B cell (primary cell): ENCODE measurements at regions not wholly inside any gene's neighbourhood (a gene's known extent, or its start where the extent isn't known, plus 50 kb on each side); places are given as distances from the start of the nearest gene placed in this dataset.

ENCODE experiments used
- ATAC-seq: fragments of 200-7000 bp; cut with Tn5 transposase; one replicate; pipeline ENCODE4 v1.10.0; 2021; ENCODE audit warnings: low read depth, mild to moderate bottlenecking, moderate number of reproducible peaks, moderate library complexity
- CTCF ChIA-PET: fragments of 350-600 bp; sonication (Branson Sonifier 250); formaldehyde crosslinking; loops from one replicate; lab custom pipeline; 2021; ENCODE audit warnings: antibody characterized with exemption, inconsistent platforms; lab: Charles Lee
- POLR2A ChIA-PET: fragments of 350-600 bp; sonication (Branson Sonifier 250); formaldehyde crosslinking; loops from one replicate; lab custom pipeline; 2021; ENCODE audit warnings: antibody characterized with exemption; lab: Charles Lee
- DNase-seq: peaks from one replicate; pipeline ENCODE4 v3.0.0; 2013
- H2AFZ ChIP-seq: 2 replicates; pipeline ENCODE4 v1.6.1; 2012; ENCODE audit warnings: mild to moderate bottlenecking, low read depth, low read length; ENCODE audit not compliant: insufficient read depth, poor library complexity, severe bottlenecking
- H3K27ac ChIP-seq, 2 donors: 1 replicate in 1 of 2; 2 replicates in 1 of 2; pipeline ENCODE4 v1.5.1; 2012 to 2013; ENCODE audit warnings: low read length in 2 of 2, mild to moderate bottlenecking in 2 of 2, moderate library complexity in 1 of 2
- H3K27me3 ChIP-seq, 4 experiments: fragments of 200-600 bp in 1 of 4; sonication (generic) in 1 of 4; replicated peaks in 1 of 4; 1 replicate in 2 of 4; 2 replicates in 2 of 4; pipeline versions ENCODE4 v1.6.1 to v1.7.0; 2013 to 2016; ENCODE audit warnings: low read length in 3 of 4, mild to moderate bottlenecking in 2 of 4, mixed read lengths in 1 of 4, moderate library complexity in 1 of 4; ENCODE audit not compliant: insufficient read depth in 4 of 4, control insufficient read depth in 3 of 4; ENCODE audit errors: control extremely low read depth in 1 of 4
- H3K36me3 ChIP-seq, 2 experiments: replicated peaks in 1 of 2; 1 replicate in 1 of 2; 2 replicates in 1 of 2; pipeline versions ENCODE4 v1.6.1 to v1.7.1; 2013; ENCODE audit warnings: low read length in 1 of 2; ENCODE audit not compliant: insufficient read depth in 2 of 2, control insufficient read depth in 1 of 2; ENCODE audit errors: control extremely low read depth in 1 of 2, extremely low read depth in 1 of 2
- H3K4me1 ChIP-seq, 2 donors: fragments of 200-600 bp in 1 of 2; sonication (generic) in 1 of 2; 1 replicate in 1 of 2; 2 replicates in 1 of 2; pipeline versions ENCODE4 v1.5.1 to v1.6.1; 2013 to 2017; ENCODE audit warnings: low read length in 2 of 2; ENCODE audit not compliant: control insufficient read depth in 2 of 2, insufficient read depth in 2 of 2
- H3K4me2 ChIP-seq: replicated peaks from 2 replicates; pipeline ENCODE3; 2012; ENCODE audit warnings: mild to moderate bottlenecking, low read depth, low read length; ENCODE audit not compliant: poor library complexity, severe bottlenecking
- H3K4me3 ChIP-seq, 5 experiments: fragments of 200-600 bp in 1 of 5; sonication (generic) in 1 of 5; 1 replicate in 3 of 5; 2 replicates in 2 of 5; pipeline versions ENCODE4 v1.5.1 to v1.7.0; 2011 to 2016; ENCODE audit warnings: low read length in 4 of 5, mild to moderate bottlenecking in 4 of 5, low read depth in 2 of 5, control low read depth in 1 of 5, moderate library complexity in 1 of 5; ENCODE audit not compliant: insufficient read depth in 1 of 5; ENCODE audit errors: control extremely low read depth in 1 of 5, extremely low read depth in 1 of 5
- H3K79me2 ChIP-seq: fragments of 200-600 bp; sonication (generic); one replicate; pipeline ENCODE4 v1.6.0; 2016; ENCODE audit warnings: low read length; ENCODE audit not compliant: control insufficient read depth, insufficient read depth
- H3K9ac ChIP-seq: fragments of 200-600 bp; sonication (generic); 2 replicates; pipeline ENCODE4 v1.6.1; 2017; ENCODE audit warnings: mild to moderate bottlenecking, low read length, moderate library complexity
- H3K9me3 ChIP-seq, 3 donors: one replicate each; pipeline versions ENCODE4 v1.6.1 to v1.7.1; 2013; ENCODE audit warnings: low read length in 2 of 3; ENCODE audit not compliant: control insufficient read depth in 2 of 3, insufficient read depth in 1 of 3; ENCODE audit errors: control extremely low read depth in 1 of 3
- H4K20me1 ChIP-seq: 2 replicates; pipeline ENCODE4 v1.6.0; 2012; ENCODE audit warnings: mild to moderate bottlenecking, low read length; ENCODE audit not compliant: insufficient read depth, control insufficient read depth, poor library complexity, severe bottlenecking
- H3K27ac Mint-ChIP-seq: one replicate; pipeline ENCODE4 v1.8.0; 2021; ENCODE audit warnings: mixed read lengths
- H3K27me3 Mint-ChIP-seq: one replicate; pipeline ENCODE4 v1.8.0; 2021; ENCODE audit warnings: mixed read lengths
- H3K4me1 Mint-ChIP-seq: one replicate; pipeline ENCODE4 v1.8.0; 2021; ENCODE audit warnings: mixed read lengths
- H3K4me3 Mint-ChIP-seq: one replicate; pipeline ENCODE4 v1.8.0; 2021; ENCODE audit warnings: mixed read lengths
- H3K9me3 Mint-ChIP-seq: one replicate; pipeline ENCODE4 v1.8.0; 2022; ENCODE audit warnings: mixed read lengths; ENCODE audit not compliant: insufficient read depth
- EZH2 ChIP-seq: IDR thresholded peaks from 2 replicates; pipeline ENCODE4 v1.6.1; 2012; ENCODE audit warnings: borderline replicate concordance, low read depth, mild to moderate bottlenecking, moderate library complexity, low read length; ENCODE audit not compliant: insufficient read depth, poor library complexity, severe bottlenecking
- WGBS: methylation state at CpG from one replicate; pipeline ENCODE4 v1.1.5; 2013; ENCODE audit warnings: missing lambda C conversion rate; ENCODE audit not compliant: insufficient coverage; 5-methylcytosine and 5-hydroxymethylcytosine counted together
- intact Hi-C: fragments of 100-400 bp; cut with micrococcal nuclease; formaldehyde crosslinking; loops from one replicate; pipeline ENCODE4 v1.10.0; 2022
- TF ChIP-seq, protein P1 (sequence below): fragments of 200-600 bp; IDR thresholded peaks from one replicate; pipeline ENCODE4 v1.8.0; 2022; ENCODE audit warnings: antibody characterized with exemption, mild to moderate bottlenecking

DNA sequence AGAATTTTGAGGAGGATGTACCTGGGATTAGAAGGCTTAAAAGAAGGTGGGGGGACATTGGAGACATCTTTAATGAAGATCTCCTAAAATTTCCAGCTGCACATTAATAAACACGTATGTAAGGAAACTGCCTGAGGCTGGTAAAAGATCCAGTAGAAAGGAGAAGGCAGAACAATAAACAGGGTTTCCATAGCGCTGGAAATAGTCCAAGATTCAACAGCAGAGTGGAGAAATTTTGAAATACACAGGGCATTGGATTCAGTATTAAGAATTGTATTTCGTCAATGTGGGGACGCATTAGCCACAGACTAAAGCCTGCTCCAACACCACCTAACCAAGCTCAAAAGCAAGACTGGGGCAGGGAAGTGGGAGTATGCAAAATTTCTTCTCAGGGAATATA, 606.9 kb upstream of the NRXN1 start:
- intact Hi-C loops = no loop called here
- Histone ChIP-seq H3K27me3 (no peaks in the 10 kb centered on the region), H3K4me2 (no peak overlapping the region), H3K79me2 (no peaks in the 10 kb centered on the region), H3K4me1 (no peaks in the 10 kb centered on the region), H3K4me3 (no peak overlapping the region), H4K20me1 (no peaks in the 10 kb centered on the region), H3K9ac (no peak overlapping the region), H3K27ac (no peak overlapping the region), H3K36me3 (no peaks in the 10 kb centered on the region), H3K9me3 (no peaks in the 10 kb centered on the region), H2AFZ (no peak overlapping the region)
- no peak overlapping the region for H3K27ac Mint-ChIP-seq
- no peak for DNase-seq
- H3K4me3 Mint-ChIP-seq = no peak overlapping the region
- H3K27me3 Mint-ChIP-seq = no peaks in the 10 kb centered on the region
- H3K4me1 Mint-ChIP-seq = no peaks in the 10 kb centered on the region
- peaks cover 2% of the 10 kb centered on the region for H3K9me3 Mint-ChIP-seq
- ChIA-PET CTCF (no interaction called here), POLR2A (no interaction called here)
- TF ChIP-seq, protein P1, sequence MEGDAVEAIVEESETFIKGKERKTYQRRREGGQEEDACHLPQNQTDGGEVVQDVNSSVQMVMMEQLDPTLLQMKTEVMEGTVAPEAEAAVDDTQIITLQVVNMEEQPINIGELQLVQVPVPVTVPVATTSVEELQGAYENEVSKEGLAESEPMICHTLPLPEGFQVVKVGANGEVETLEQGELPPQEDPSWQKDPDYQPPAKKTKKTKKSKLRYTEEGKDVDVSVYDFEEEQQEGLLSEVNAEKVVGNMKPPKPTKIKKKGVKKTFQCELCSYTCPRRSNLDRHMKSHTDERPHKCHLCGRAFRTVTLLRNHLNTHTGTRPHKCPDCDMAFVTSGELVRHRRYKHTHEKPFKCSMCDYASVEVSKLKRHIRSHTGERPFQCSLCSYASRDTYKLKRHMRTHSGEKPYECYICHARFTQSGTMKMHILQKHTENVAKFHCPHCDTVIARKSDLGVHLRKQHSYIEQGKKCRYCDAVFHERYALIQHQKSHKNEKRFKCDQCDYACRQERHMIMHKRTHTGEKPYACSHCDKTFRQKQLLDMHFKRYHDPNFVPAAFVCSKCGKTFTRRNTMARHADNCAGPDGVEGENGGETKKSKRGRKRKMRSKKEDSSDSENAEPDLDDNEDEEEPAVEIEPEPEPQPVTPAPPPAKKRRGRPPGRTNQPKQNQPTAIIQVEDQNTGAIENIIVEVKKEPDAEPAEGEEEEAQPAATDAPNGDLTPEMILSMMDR = no peak
- no peak for TF ChIP-seq EZH2
- no peak for ATAC-seq
- 100% methylated on average over 1 of the region's 4 CpGs for WGBS

DNA sequence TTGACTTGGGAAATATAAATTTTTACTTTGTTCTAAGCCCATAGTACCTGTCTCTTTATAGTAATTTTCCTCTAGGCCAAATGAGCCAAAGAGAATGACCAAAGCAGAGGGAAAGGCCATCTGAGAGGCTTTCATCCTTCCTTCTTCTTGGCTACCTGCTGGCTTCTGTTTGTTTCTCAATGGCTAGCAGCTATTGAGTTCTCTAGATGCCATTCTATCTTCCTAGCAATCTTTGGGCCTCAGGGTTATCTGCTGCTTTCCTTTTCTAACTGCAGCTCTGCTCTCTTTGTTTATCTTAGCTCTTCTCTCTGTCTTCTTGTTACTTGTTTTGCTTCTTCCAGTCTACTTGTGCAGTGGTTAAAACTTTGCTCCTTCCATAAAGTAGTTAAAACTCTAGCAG, 601.1 kb upstream of the NRXN1 start:
- H3K9me3 ChIP-seq = no peaks in the 10 kb centered on the region
- no peaks in the 10 kb centered on the region for H3K4me1 Mint-ChIP-seq
- no peak for DNase-seq
- no peak for TF ChIP-seq EZH2
- TF ChIP-seq, protein P1 = no peak
- intact Hi-C loops = no loop called here
- CTCF ChIA-PET = no interaction called here
- no peak overlapping the region for H2AFZ ChIP-seq
- no peak overlapping the region for H3K27ac ChIP-seq
- ATAC-seq = no peak
- H3K4me3 Mint-ChIP-seq = no peak overlapping the region
- POLR2A ChIA-PET = no interaction called here
- H3K9me3 Mint-ChIP-seq = no peaks in the 10 kb centered on the region
- H3K27me3 ChIP-seq = no peaks in the 10 kb centered on the region
- H3K4me3 ChIP-seq = no peak overlapping the region
- no peaks in the 10 kb centered on the region for H3K79me2 ChIP-seq
- H3K27me3 Mint-ChIP-seq = no peaks in the 10 kb centered on the region
- H3K9ac ChIP-seq = no peak overlapping the region
- no peak overlapping the region for H3K4me2 ChIP-seq
- no peak overlapping the region for H3K27ac Mint-ChIP-seq
- no peaks in the 10 kb centered on the region for H3K36me3 ChIP-seq
- no peaks in the 10 kb centered on the region for H3K4me1 ChIP-seq
- H4K20me1 ChIP-seq = no peaks in the 10 kb centered on the region
